SHP77 treated with DMSO at 0.1 percent for 48 hours (cell line): ENCODE measurements at regions not wholly inside any gene's neighbourhood (a gene's known extent, or its start where the extent isn't known, plus 50 kb on each side); places are given as distances from the start of the nearest gene placed in this dataset.
"Not testable (repeated sequence)": the region's sequence is repeated elsewhere in the genome, so short reads cannot be mapped to it uniquely, and the experiment has no call there.

Source experiments
- DNase-seq: peaks from one replicate; lab custom pipeline; 2025; lab: John Stamatoyannopoulos, UW

GRCh38 chr3:139239550-139239949 is 104.3 kb upstream of the MRPS22 start:
- no peak for DNase-seq

- DNase-seq: no peak
Observed at GRCh38 chr3:139241783-139242182, 102.0 kb upstream of the MRPS22 start.

- DNase-seq: no peak
Observed at GRCh38 chr3:139243710-139244109, 100.1 kb upstream of the MRPS22 start.

- DNase-seq: no peak
Observed at GRCh38 chr3:139248593-139249255, 95.1 kb upstream of the MRPS22 start.

GRCh38 chr3:139251529-139251928 is 92.3 kb upstream of the MRPS22 start:
- no peak for DNase-seq

- DNase-seq: no peak
Observed at GRCh38 chr3:139252719-139253118, 91.1 kb upstream of the MRPS22 start.

- no peak for DNase-seq
Observed at GRCh38 chr3:139258276-139258675, 85.5 kb upstream of the MRPS22 start.

- DNase-seq: no peak
Observed at GRCh38 chr3:139259398-139259797, 84.4 kb upstream of the MRPS22 start.

- DNase-seq: no peak
Observed at GRCh38 chr3:139260041-139260486, 83.8 kb upstream of the MRPS22 start.

GRCh38 chr3:139260793-139261736 is 82.8 kb upstream of the MRPS22 start:
- no peak for DNase-seq

GRCh38 chr3:139261754-139262586 is 81.8 kb upstream of the MRPS22 start:
- no peak for DNase-seq

GRCh38 chr3:139263798-139264197 is 80.0 kb upstream of the MRPS22 start:
- DNase-seq: no peak

GRCh38 chr3:139264375-139264774 is 79.4 kb upstream of the MRPS22 start:
- no peak for DNase-seq

GRCh38 chr3:139265131-139266016 is 78.4 kb upstream of the MRPS22 start:
- DNase-seq: no peak

- DNase-seq: no peak
Observed at GRCh38 chr3:139267300-139268246, 76.2 kb upstream of the MRPS22 start.

- no peak for DNase-seq
Observed at GRCh38 chr3:139269984-139270383, 73.8 kb upstream of the MRPS22 start.

- DNase-seq: not testable (repeated sequence)
Observed at GRCh38 chr3:139270652-139271051, 73.2 kb upstream of the MRPS22 start.

- no peak for DNase-seq
Observed at GRCh38 chr3:139280027-139280671, 63.7 kb upstream of the MRPS22 start.

- no peak for DNase-seq
Observed at GRCh38 chr3:139281096-139281495, 62.7 kb upstream of the MRPS22 start.
